ENCODE measurements at regions not wholly inside any gene's neighbourhood (a gene's known extent, or its start where the extent isn't known, plus 50 kb on each side); places are given as distances from the start of the nearest gene placed in this dataset.
A peak's percentile ranks its signal among the peaks of the same experiment; 100 is the strongest.

- DNase-seq (ENCODE audit: low read depth): no peak
Measured at GRCh38 chr7:46024263-46024916, 103.3 kb upstream of the IGFBP3 start.

- no peak for DNase-seq (ENCODE audit: low read depth)
Measured at GRCh38 chr7:46022397-46022796, 101.3 kb upstream of the IGFBP3 start.

GRCh38 chr7:46015107-46015868 lies 94.2 kb upstream of the IGFBP3 start:
- peak; percentile 22 for DNase-seq (ENCODE audit: low read depth)

GRCh38 chr7:46011501-46011900 lies 90.4 kb upstream of the IGFBP3 start:
- no peak for DNase-seq (ENCODE audit: low read depth)

GRCh38 chr7:46011059-46011458 lies 90.0 kb upstream of the IGFBP3 start:
- no peak for DNase-seq (ENCODE audit: low read depth)

GRCh38 chr7:46009211-46009610 lies 88.1 kb upstream of the IGFBP3 start:
- DNase-seq (ENCODE audit: low read depth): no peak

GRCh38 chr7:46007990-46008643 lies 87.0 kb upstream of the IGFBP3 start:
- DNase-seq (ENCODE audit: low read depth): no peak

- DNase-seq (ENCODE audit: low read depth): no peak
Measured at GRCh38 chr7:46007194-46007593, 86.1 kb upstream of the IGFBP3 start.

- no peak for DNase-seq (ENCODE audit: low read depth)
Measured at GRCh38 chr7:46006723-46007122, 85.7 kb upstream of the IGFBP3 start.

- DNase-seq (ENCODE audit: low read depth): no peak
Measured at GRCh38 chr7:46006212-46006611, 85.1 kb upstream of the IGFBP3 start.

- no peak for DNase-seq (ENCODE audit: low read depth)
Measured at GRCh38 chr7:46004965-46005364, 83.9 kb upstream of the IGFBP3 start.

- DNase-seq (ENCODE audit: low read depth): peak; percentile 92
Measured at GRCh38 chr7:46003896-46004875, 83.1 kb upstream of the IGFBP3 start.

- no peak for DNase-seq (ENCODE audit: low read depth)
Measured at GRCh38 chr7:46003161-46003560, 82.1 kb upstream of the IGFBP3 start.

GRCh38 chr7:46000513-46000912 lies 79.4 kb upstream of the IGFBP3 start:
- DNase-seq (ENCODE audit: low read depth): no peak

GRCh38 chr7:45999541-45999940 lies 78.5 kb upstream of the IGFBP3 start:
- DNase-seq (ENCODE audit: low read depth): no peak

GRCh38 chr7:45998506-45998905 lies 77.4 kb upstream of the IGFBP3 start:
- DNase-seq (ENCODE audit: low read depth): no peak

- DNase-seq (ENCODE audit: low read depth): no peak
Measured at GRCh38 chr7:45993621-45994020, 72.5 kb upstream of the IGFBP3 start.

GRCh38 chr7:45992826-45993225 lies 71.8 kb upstream of the IGFBP3 start:
- DNase-seq (ENCODE audit: low read depth): no peak

- DNase-seq (ENCODE audit: low read depth): no peak
Measured at GRCh38 chr7:45990276-45990675, 69.2 kb upstream of the IGFBP3 start.

- DNase-seq (ENCODE audit: low read depth): no peak
Measured at GRCh38 chr7:45988405-45989057, 67.5 kb upstream of the IGFBP3 start.
